ENCODE measurements at regions not wholly inside any gene's neighbourhood (a gene's known extent, or its start where the extent isn't known, plus 50 kb on each side); places are given as distances from the start of the nearest gene placed in this dataset.
A peak's percentile ranks its signal among the peaks of the same experiment; 100 is the strongest.

- Histone ChIP-seq H3K4me2 (no peak overlapping the region), H4K20me1 (replicated peaks; ENCODE audit: insufficient read depth) (no peaks in the 10 kb centered on the region), H3K79me2 (replicated peaks; ENCODE audit: insufficient read depth) (no peaks in the 10 kb centered on the region), H3K27ac (ENCODE audit: low read depth) (no peak overlapping the region), H3K4me1 (ENCODE audit: insufficient read depth) (peaks cover 12% of the 10 kb centered on the region), H3K36me3 (ENCODE audit: insufficient read depth) (no peaks in the 10 kb centered on the region), H3K4me3 (no peak overlapping the region), H3K27me3 (ENCODE audit: insufficient read depth) (no peaks in the 10 kb centered on the region), H3K9me2 (ENCODE audit: insufficient read depth) (no peaks in the 10 kb centered on the region), H3F3A (replicated peaks; ENCODE audit: low read depth) (no peaks in the 10 kb centered on the region), H2AFZ (no peak overlapping the region)
- Mint-ChIP-seq H3K36me3 (ENCODE audit: low read depth) (no peaks in the 10 kb centered on the region), H3K27ac (peak overlapping the region; percentile 43; the same call in 1 of the 2 replicates), H3K4me1 (peaks cover 20% of the 10 kb centered on the region), H3K9me3 (no peaks in the 10 kb centered on the region), H3K4me3 (no peak overlapping the region), H3K27me3 (ENCODE audit: insufficient read depth, low read depth, poor library complexity) (peaks cover 6% of the 10 kb centered on the region)
- ATAC-seq: no peak; the same call in 2 of the 3 replicates
- DNase-seq (ENCODE audit: low spot score): peak; percentile 19
- TF ChIP-seq STAT1 (IDR thresholded peaks at IDR 0.05; ENCODE audit: unreplicated experiment) (no peak), POLR2AphosphoS5 (IDR thresholded peaks at IDR 0.05; ENCODE audit: low read depth) (no peak), CREB1 (CRISPR knock-in tag; IDR thresholded peaks at IDR 0.05; ENCODE audit: low read depth) (no peak), CTCF (conservative IDR thresholded peaks at IDR 0.05; ENCODE audit: low read depth in 2 of 2) (no peak), ZNF462 (CRISPR knock-in tag; IDR thresholded peaks at IDR 0.05) (no peak), EZH2 (IDR thresholded peaks at IDR 0.05; ENCODE audit: low read depth, unreplicated experiment) (no peak), JUNB (IDR thresholded peaks at IDR 0.05; ENCODE audit: unreplicated experiment) (no peak), ZNF331 (CRISPR knock-in tag; IDR thresholded peaks at IDR 0.05; ENCODE audit: low read depth) (no peak), ZNF114 (CRISPR knock-in tag; IDR thresholded peaks at IDR 0.05) (no peak), NANOG (IDR thresholded peaks at IDR 0.05; ENCODE audit: borderline replicate concordance) (no peak), EZH2phosphoT487 (IDR thresholded peaks at IDR 0.05; ENCODE audit: unreplicated experiment) (no peak)
- TF ChIP-seq, protein P1, sequence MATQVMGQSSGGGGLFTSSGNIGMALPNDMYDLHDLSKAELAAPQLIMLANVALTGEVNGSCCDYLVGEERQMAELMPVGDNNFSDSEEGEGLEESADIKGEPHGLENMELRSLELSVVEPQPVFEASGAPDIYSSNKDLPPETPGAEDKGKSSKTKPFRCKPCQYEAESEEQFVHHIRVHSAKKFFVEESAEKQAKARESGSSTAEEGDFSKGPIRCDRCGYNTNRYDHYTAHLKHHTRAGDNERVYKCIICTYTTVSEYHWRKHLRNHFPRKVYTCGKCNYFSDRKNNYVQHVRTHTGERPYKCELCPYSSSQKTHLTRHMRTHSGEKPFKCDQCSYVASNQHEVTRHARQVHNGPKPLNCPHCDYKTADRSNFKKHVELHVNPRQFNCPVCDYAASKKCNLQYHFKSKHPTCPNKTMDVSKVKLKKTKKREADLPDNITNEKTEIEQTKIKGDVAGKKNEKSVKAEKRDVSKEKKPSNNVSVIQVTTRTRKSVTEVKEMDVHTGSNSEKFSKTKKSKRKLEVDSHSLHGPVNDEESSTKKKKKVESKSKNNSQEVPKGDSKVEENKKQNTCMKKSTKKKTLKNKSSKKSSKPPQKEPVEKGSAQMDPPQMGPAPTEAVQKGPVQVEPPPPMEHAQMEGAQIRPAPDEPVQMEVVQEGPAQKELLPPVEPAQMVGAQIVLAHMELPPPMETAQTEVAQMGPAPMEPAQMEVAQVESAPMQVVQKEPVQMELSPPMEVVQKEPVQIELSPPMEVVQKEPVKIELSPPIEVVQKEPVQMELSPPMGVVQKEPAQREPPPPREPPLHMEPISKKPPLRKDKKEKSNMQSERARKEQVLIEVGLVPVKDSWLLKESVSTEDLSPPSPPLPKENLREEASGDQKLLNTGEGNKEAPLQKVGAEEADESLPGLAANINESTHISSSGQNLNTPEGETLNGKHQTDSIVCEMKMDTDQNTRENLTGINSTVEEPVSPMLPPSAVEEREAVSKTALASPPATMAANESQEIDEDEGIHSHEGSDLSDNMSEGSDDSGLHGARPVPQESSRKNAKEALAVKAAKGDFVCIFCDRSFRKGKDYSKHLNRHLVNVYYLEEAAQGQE (IDR thresholded peaks at IDR 0.05; ENCODE audit: unreplicated experiment): no peak
- TF ChIP-seq, protein P2, sequence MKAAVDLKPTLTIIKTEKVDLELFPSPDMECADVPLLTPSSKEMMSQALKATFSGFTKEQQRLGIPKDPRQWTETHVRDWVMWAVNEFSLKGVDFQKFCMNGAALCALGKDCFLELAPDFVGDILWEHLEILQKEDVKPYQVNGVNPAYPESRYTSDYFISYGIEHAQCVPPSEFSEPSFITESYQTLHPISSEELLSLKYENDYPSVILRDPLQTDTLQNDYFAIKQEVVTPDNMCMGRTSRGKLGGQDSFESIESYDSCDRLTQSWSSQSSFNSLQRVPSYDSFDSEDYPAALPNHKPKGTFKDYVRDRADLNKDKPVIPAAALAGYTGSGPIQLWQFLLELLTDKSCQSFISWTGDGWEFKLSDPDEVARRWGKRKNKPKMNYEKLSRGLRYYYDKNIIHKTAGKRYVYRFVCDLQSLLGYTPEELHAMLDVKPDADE (IDR thresholded peaks at IDR 0.05): no peak
Observed at GRCh38 chr13:90414691-90415596, 932.5 kb upstream of the MIR17HG start.

Measured in GM23338 (cell line).